ENCODE measurements at regions not wholly inside any gene's neighbourhood (a gene's known extent, or its start where the extent isn't known, plus 50 kb on each side); places are given as distances from the start of the nearest gene placed in this dataset.

GRCh38 chr1:58890113-58890512, 106.3 kb upstream of the JUN start:
- TF ChIP-seq, protein P1, sequence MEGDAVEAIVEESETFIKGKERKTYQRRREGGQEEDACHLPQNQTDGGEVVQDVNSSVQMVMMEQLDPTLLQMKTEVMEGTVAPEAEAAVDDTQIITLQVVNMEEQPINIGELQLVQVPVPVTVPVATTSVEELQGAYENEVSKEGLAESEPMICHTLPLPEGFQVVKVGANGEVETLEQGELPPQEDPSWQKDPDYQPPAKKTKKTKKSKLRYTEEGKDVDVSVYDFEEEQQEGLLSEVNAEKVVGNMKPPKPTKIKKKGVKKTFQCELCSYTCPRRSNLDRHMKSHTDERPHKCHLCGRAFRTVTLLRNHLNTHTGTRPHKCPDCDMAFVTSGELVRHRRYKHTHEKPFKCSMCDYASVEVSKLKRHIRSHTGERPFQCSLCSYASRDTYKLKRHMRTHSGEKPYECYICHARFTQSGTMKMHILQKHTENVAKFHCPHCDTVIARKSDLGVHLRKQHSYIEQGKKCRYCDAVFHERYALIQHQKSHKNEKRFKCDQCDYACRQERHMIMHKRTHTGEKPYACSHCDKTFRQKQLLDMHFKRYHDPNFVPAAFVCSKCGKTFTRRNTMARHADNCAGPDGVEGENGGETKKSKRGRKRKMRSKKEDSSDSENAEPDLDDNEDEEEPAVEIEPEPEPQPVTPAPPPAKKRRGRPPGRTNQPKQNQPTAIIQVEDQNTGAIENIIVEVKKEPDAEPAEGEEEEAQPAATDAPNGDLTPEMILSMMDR (IDR thresholded peaks at IDR 0.05) = no peak
- TF ChIP-seq POLR2A (IDR thresholded peaks at IDR 0.05) (no peak), POLR2AphosphoS5 (IDR thresholded peaks at IDR 0.05) (no peak)

Measured in sigmoid colon (tissue), 4 donors.